ENCODE measurements at regions not wholly inside any gene's neighbourhood (a gene's known extent, or its start where the extent isn't known, plus 50 kb on each side); places are given as distances from the start of the nearest gene placed in this dataset.

DNA sequence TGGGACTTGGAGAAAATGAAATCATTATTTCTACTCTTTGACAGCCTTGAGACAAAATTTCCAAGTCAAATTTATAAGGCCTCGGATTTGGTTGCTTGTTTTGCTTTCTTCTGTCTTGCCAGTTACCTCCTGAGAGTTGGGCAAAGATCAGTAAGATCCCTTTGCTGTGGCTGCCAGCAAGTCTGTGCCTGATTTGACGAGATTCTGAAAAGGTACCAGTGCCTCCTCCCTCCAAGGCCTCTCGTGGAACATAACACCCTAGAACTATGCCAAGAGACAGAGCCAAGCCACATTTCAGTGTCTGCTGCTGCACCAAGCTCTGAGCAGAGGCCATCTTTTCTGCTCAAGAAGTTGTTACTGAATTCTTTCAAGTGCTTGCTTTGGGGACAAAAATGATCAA lies 61.0 kb downstream of the GTPBP8 start:
- peak; percentile 65 for DNase-seq

GRCh38 chr3:113053169-113053568 lies 62.4 kb downstream of the GTPBP8 start:
- DNase-seq = no peak

DNA sequence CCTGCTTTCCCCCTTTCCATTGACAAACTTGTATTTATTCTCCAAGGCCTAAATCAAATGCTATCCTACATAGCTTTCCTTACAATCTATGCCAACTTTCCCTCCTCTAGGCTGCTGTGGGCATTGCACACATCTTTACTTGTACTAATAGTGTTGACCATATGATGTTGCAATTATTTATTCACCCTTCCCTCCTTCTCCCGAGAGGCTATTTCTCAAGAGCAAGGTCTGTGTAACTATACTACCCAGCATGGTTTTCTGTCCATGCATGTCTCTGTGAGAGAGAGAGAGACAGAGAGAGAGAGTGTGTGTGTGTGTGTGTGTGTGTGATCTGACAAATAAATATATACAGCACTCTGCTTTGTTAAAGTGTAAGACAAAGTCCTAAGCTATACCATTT lies 63.8 kb downstream of the GTPBP8 start:
- DNase-seq = no peak

DNA sequence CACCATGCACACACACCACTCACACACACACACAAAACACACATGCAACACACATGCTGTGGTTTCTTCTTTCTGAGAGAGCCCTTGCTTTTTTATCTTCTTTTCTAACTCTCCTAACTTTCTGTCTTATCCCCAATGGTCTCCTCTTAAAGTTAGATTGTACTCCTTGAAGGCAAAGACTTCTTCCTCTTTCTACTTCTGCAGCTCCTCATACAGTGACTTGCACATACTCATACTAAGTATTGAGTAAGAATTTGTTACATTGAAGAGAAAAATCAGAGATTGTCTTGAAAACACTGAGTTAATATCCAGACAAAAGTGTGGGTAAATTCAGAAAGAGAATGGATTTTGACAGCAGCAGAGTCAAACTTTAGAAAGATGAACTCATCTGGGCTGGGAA lies 64.4 kb downstream of the GTPBP8 start:
- DNase-seq = no peak

DNA sequence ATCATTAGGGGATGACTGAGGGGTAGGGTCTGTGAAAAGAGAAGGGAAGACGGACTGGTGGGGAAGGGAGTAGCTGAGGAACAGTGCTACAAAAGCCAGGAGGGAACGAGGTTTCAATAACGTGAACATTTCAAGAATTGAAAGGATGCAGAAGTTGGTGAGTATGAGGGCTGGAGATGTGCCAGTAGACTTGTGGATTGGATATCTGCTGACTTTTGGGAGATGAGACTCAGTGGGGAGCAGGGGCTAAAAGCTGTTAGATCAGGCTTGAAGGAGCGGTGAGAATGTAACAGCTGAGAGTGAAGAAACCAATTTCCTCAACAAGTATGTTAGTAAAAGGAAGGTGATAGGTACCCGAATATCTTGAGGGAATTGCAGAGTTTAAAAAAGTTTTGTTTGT lies 65.2 kb downstream of the GTPBP8 start:
- no peak for DNase-seq

GRCh38 chr3:113057117-113057516 lies 66.3 kb downstream of the GTPBP8 start:
- DNase-seq = peak; percentile 8

- DNase-seq = no peak
Measured at GRCh38 chr3:113058188-113058587, 67.4 kb downstream of the GTPBP8 start.

DNA sequence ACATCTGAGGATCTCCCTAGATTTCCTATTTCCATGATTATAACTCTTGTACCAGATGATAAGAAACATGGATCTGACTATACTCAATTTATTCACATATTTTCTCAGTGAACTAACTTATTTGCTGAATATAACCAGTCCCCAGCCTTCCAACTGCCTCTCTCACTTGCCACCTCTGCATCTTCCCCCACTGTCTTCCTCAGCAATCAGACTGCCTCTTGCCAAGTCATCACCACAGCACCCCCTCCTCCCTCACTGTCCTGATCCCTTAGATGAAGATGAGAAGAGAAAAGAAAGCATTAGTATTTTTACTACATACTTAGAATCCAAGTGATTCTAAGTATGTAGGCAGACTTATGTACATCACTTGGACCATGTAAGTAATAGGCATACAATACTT lies 71.9 kb downstream of the GTPBP8 start:
- no peak for DNase-seq

DNA sequence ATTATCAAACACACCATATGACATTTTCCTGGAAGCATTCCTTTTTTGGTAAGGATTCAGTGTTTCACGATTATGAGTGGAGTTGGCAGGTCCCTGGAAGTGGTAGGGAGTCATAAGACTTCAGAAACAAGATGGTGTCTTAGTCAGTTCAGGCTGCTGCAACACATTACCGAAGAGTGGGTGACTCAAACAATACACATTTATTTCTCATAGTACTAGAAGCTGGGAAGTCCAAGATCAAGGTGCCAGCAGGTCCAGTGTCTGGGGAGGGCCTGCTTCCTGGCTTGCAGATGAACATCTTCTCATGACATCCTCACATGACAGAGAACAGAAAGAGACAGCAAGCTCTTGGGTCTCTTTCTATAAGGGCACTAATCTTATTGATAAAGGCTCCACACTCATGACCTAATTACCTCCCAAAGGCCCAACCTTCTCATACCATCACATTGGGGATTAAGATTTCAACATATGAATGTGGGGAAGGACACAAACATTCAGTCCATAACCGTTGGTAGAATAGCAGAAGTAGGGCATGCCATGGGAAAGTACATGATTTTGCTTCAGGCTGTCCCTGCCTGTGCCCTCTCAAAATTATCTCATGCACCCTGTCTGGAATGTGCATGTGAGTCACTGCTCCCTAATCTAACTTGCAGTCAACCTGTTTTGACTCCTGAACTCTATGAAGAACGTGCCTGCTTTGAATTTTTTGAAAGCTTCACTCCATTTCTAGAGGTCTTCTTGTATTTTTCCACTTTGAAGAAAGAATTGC lies 72.5 kb downstream of the GTPBP8 start:
- DNase-seq = no peak

- no peak for DNase-seq
Measured at GRCh38 chr3:113064183-113064582, 73.4 kb downstream of the GTPBP8 start.

DNA sequence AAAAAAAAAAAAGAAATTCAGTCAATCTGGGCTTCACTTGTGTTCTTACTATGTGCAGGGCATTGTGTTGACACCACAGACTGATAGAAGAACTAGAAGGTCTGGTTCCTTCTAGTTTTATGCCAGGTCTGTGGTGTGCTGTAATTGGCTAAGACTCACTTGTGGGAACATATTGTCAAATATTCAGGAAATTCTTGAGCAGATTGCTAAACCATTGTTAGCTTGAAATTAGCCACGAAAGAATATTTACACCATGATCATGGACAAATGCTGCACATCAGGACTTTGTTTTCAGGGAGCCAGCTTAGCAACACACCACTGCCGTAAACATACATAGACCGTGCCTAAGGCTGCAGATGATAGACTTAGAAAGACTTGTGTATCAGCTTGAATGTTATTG lies 74.6 kb downstream of the GTPBP8 start:
- no peak for DNase-seq

DNA sequence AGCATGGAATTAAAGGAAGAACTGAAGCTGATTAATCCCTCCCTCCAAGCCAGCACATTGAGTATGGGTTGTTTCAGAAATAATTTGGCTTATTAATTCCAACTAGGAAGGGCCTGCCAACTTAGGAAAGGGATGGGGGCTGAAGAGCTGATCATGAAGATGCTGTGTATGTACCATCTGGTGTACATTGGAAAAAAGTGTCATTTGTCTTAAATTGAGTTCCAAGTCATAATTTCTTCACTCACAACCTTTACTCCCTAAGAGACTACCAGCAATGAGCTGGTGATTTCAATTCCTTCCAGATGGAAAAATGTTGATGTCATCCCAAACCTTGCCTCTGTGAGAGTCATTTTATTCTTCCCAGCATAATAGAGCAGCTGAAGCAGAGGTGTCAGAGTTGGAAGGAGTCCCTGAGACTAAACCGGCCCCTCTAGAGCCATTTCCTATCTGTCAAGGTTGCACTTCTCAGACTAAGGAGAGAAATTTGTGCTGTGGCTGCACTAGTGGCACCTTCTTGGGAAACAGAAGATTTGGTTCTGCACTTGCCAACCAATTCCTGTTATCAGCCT lies 79.4 kb downstream of the GTPBP8 start:
- peak; percentile 39 for DNase-seq

- peak; percentile 37 for DNase-seq
Measured at GRCh38 chr3:113070681-113071113, 79.9 kb downstream of the GTPBP8 start.

GRCh38 chr3:113075588-113075987 lies 84.8 kb downstream of the GTPBP8 start:
- no peak for DNase-seq

DNA sequence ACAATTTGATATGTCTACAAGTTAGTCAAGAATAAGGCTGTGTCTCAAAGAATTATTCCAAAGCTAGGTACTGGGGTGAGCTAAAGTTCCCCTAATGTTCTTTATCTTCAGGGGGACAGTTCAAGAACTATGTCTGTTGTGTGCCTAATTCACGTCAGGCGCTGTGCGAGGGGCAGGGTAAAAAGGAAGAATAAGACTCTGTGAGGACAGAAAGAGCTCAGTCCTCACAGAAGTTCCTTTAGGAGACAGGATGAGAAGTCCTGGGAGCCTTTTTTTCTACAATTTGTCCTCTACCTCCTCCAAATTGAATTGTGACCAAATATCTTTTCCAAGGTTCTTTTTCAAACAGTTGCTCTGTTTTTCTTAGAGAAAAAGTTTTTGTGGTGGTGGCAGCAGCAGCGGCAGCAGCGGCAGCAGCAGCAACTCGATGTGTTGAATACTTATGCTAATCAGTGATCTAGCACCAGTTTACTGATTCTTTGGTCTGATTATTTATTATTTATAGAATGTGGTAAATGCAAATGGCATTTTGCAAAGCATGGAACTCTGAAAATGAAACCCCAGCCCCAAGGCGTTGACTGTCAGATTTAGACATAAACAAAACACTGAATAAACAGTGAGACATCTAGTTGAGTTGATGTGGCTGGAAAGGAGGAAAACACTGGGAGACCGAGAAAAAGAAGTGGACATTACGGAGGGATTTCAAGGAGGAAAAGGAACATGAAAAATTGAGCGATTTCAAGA lies 88.6 kb downstream of the GTPBP8 start:
- DNase-seq = peak; percentile 29

- DNase-seq = peak; percentile 66
Measured at GRCh38 chr3:113084777-113085176, 94.0 kb downstream of the GTPBP8 start.

DNA sequence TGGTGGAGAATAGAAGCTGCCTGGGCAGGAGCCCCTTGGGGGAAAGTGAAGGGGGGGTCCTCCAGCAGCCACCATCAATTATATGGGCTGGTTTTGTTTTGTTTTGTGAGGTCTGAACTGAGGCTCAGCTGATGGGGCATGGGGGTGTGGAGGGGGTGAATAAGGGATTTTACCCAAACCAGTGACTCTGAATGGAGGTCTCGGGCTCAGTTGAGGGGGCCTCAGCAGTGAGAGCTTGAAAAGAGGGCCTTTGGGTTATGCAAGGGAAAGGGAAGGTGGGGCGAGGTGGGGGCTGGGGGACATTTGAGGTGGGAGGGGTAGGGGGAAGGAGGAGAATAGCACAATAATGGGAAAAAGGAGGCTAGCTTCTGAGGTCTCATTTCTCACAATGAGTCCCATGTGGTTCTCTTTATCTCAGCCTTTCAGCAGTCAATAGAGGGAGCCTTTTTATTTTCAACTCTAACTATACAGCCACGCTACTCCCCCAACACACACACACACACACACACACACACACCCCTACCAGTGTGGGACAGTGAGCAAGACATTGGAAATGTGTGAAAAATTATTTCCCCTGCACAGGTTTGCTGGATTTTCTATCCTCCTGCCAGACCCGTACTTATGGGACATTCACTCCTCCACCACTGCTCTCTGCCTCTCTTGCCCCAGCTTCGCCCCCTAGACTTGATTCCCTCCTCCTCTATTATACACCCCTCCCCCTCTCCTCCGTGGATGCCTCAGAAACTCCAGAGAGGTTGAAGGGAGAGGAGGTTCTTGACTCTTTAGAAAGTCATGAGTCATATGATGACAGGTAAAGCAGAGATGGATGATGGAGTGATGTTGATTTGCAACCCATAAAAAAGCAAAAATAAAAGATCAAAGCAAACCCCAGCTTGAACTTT lies 96.0 kb downstream of the GTPBP8 start:
- DNase-seq = peak; percentile 80

- no peak for DNase-seq
Measured at GRCh38 chr3:113088616-113089015, 97.8 kb downstream of the GTPBP8 start.

DNA sequence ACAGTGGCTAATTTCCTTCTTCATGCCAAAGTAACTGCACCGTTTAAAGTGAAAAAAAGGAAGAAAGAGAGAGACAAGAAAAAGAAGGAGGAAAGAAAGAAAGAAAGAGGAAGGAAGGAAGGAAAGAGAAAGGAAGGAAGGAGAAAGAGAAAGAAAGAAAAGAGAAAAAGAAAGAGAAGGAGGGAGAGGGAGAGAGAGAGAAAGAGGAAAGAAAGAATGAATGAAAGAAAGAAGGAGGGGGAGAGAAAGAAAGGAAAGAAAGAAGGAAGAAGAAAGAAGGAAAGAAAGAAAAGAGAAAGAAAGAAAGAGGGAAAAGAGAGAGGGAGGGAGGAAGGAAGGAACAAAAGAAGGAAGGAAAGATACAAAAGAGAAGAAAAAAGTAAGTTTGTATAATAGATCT lies 100.6 kb downstream of the GTPBP8 start:
- no peak for DNase-seq

DNA sequence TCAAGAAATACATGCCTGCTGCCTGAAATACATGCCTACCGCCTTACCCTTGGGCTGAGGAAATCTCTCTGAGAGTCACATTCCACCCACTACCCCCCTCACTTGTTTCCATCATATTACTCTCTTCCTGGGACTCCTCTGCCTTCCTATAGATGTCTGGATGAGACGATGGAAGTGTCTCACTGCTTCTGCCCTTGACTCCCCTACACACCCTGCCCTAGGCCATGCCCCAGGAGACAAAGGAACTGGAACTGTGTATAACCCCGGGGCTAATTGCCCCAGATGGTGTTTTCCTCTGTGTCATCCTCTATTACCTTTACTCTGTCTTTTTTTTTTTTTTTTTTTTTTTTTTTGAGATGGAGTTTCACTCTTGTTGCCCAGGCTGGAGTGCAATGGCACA lies 102.0 kb downstream of the GTPBP8 start:
- peak; percentile 76 for DNase-seq

- peak; percentile 81 for DNase-seq
Measured at GRCh38 chr3:113094337-113095221, 103.8 kb downstream of the GTPBP8 start.
